GM12872 (cell line): ENCODE measurements at regions not wholly inside any gene's neighbourhood (a gene's known extent, or its start where the extent isn't known, plus 50 kb on each side); places are given as distances from the start of the nearest gene placed in this dataset.

Experiments used
- TF ChIP-seq, protein P1 (sequence below): IDR thresholded peaks from 3 replicates; pipeline ENCODE4 v1.5.1; 2011; ENCODE audit warnings: low read depth, mild to moderate bottlenecking, low read length, moderate library complexity; ENCODE audit not compliant: insufficient read depth

- TF ChIP-seq, protein P1, sequence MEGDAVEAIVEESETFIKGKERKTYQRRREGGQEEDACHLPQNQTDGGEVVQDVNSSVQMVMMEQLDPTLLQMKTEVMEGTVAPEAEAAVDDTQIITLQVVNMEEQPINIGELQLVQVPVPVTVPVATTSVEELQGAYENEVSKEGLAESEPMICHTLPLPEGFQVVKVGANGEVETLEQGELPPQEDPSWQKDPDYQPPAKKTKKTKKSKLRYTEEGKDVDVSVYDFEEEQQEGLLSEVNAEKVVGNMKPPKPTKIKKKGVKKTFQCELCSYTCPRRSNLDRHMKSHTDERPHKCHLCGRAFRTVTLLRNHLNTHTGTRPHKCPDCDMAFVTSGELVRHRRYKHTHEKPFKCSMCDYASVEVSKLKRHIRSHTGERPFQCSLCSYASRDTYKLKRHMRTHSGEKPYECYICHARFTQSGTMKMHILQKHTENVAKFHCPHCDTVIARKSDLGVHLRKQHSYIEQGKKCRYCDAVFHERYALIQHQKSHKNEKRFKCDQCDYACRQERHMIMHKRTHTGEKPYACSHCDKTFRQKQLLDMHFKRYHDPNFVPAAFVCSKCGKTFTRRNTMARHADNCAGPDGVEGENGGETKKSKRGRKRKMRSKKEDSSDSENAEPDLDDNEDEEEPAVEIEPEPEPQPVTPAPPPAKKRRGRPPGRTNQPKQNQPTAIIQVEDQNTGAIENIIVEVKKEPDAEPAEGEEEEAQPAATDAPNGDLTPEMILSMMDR = no peak
Measured at GRCh38 chr1:193785850-193786420, 599.5 kb upstream of the B3GALT2 start.

GRCh38 chr1:193774536-193775323 lies 588.3 kb upstream of the B3GALT2 start:
- TF ChIP-seq, protein P1 = no peak

DNA sequence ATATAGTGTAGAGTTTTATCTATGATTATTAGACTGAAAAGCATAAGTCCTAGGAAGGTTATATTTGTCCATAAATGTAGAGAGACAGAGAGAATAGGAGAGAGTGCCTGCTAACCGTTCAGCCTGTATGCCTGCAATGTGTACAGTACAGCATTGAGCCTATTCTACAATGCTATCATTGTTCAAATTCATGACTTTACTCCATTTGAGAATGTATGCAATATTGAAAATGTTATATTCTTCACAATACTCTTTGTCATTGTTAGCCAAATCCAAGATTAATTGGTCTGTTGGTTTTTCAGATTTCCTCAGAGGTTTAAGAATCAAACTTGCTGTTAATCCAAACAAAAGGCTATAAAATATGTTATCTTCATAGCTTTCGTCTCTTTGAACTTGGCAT lies 585.2 kb upstream of the B3GALT2 start:
- TF ChIP-seq, protein P1 = no peak

- TF ChIP-seq, protein P1 = no peak
Measured at GRCh38 chr1:193769651-193770050, 583.2 kb upstream of the B3GALT2 start.

GRCh38 chr1:193767886-193768285 lies 581.5 kb upstream of the B3GALT2 start:
- TF ChIP-seq, protein P1 = no peak

DNA sequence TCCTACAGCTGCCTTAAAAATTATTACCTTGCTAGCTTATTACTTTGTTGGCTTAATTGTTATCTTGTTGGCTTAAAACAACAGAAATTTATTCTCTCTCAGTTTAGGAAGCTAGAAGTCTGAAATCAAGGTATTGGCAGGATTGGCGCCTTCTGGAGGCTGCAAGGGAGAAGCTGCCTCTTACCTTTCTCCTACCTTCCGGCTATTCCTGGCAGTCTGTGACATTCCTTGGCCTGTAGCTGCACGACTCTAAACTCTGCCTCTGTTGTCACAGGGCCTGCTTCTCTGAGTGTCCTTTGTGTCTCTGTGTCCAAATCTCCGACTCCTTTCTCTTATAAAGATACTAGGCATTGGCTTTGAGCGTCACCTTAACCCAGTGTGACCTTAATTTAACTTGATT lies 579.9 kb upstream of the B3GALT2 start:
- TF ChIP-seq, protein P1 = no peak

DNA sequence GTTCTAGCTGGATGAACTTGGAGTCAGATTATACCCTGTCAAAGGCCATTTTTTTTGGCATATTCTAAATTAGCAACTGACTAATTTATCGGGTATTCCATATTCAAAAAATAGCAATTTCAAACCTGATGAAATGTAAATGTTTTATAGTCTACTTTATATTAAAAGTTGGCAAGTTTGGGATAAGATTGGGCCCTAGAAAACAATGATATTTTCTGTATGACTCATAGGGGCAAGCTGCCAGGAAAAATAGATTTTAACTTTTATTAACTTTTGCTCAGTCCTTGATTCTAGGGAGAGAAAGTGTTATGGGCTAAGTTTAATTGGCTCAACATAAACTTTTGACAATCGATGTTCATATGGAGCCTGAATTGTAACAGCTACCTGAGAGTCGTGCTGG lies 576.9 kb upstream of the B3GALT2 start:
- TF ChIP-seq, protein P1 = no peak
